GM21381 (cell line): ENCODE measurements at regions not wholly inside any gene's neighbourhood (a gene's known extent, or its start where the extent isn't known, plus 50 kb on each side); places are given as distances from the start of the nearest gene placed in this dataset.

Experiments
- ATAC-seq: cut with Tn5 transposase; IDR thresholded peaks from one replicate; pipeline ENCODE4 v1.9.1; 2021; ENCODE audit warnings: mild to moderate bottlenecking, moderate library complexity; ENCODE audit not compliant: unreplicated experiment

- ATAC-seq: no peak
Observed at GRCh38 chr4:182000077-182000476, 243.1 kb upstream of the TENM3 start.

- no peak for ATAC-seq
Observed at GRCh38 chr4:182010876-182011275, 232.3 kb upstream of the TENM3 start.

DNA sequence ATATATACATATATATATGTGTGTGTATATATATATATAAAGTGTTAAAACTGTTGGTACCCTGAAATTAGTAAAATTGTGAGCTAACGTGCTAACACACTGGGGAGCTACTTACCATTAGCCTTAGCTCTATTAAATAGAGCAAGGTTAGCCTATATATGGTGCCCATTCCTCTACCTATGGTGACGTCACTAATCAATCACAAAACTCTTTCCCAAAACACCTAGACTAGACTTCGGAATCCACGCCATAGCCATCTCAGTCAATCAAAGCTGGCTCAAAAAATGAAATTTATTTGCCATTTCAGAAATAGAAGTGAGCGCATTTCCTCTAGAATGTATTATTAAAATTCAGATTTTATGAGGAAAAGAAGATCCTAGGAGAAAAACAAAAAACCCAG lies 229.0 kb upstream of the TENM3 start:
- no peak for ATAC-seq

DNA sequence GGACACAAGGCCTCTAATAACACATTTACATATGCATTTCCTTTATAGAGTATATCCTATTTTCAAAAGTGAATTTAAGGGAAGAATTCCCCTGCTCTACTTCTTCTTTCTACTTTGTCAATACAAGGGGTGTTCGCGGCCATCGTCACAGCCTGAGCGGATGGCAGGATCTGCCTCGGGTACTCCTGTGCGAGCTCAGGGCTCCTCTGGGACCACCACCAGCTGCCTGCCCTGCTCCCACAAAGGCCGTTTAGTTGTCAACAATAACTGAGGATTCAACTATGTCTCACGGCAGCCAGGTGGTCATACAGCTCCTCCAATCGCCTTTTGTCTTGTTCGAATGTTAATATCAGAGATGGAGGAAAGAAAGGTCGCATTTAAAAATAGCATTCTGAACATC lies 228.2 kb upstream of the TENM3 start:
- ATAC-seq: no peak

DNA sequence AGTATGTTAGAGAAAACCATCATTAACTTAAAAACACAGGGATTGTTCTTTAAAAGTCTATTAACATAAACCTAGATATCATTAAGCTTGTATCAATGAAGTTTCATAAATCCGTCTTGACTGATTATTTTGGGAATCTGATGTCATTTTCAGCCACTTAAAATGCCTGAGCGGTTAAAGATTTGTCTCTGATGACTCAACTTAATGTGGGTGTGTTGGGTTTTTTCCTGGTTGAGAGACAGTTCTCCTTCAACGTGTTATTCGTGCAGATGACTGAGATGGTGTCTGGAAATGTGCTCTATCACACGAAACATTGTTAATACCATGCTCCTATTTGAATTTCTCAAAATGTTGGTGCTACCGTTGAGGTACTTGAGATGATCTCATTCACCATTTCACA lies 227.3 kb upstream of the TENM3 start:
- no peak for ATAC-seq

DNA sequence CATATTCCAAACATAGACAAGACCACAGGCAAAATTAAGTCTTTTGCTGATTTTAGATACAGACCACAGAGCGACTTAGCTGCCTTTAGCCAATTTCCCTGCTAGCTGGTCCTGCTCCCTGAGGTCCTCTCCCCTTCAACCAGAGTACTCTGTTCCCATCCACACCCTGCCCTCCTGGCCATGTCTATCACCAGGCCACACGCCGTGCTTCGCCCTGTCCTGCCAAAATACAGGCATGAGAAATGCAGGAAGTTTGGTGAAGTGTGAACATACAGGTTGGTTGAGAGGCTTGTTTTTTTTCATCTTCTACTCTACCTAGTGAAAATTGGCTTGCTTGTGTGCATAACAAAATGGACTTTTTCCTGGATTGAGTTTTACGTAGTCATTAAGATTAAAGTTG lies 226.2 kb upstream of the TENM3 start:
- no peak for ATAC-seq

DNA sequence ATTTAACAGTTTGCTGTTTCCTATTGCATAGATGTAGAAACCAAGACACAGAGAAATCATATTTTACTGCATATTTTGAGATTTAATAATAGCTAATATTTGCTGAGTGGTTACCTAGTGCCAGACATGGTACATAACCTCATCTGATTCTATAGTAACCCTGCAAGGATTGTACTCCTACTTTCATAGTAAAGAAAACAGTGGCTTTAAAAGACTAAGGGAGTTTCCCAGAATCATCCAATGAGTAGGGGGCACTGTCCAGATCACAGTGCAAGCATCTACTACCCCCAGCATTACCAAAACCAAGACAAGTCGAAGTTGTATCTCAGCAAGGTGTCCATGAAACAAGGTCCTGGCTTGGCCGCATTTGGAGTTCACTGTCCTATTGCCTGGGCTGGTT lies 224.5 kb upstream of the TENM3 start:
- ATAC-seq: peak; percentile 41

GRCh38 chr4:182019148-182019652 lies 224.0 kb upstream of the TENM3 start:
- ATAC-seq: peak; percentile 90

DNA sequence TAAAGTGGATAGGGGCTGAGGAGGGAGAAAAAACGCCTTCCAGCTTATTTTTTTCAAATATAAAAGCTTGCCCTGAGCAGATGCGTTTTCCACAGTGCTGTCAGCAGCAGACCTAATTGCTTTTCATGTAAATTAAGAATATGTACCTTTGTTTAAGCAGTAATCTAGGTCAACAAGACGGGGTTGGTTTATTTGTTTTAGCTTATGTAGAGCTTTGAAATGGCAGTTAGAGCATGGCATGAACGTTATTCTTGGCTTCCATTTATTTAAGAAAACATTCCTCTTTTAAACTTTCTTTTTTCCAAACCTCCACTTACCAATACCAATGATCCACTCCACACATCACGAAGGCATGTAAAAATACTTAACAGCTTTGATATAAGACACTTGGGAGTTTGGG lies 220.3 kb upstream of the TENM3 start:
- no peak for ATAC-seq

- ATAC-seq: no peak
Observed at GRCh38 chr4:182023469-182023868, 219.7 kb upstream of the TENM3 start.

DNA sequence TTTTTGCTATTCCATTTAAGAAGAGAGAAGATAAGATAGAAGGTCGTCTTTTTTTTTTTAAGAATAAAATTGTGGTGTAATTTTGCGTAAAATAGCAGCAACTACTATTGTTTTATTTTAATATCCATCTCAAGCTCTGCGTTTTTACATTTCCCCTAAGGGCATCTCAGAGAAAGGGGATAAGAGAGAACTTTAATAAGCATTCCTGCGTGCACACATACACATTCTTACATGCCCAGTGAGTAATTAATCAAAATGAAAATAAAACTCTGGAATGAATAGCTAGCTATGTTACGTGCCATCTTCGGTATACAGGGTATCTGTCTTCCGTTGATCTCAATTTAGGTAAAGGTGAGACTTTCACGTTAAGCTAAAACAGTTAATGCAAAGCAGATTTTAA lies 200.3 kb upstream of the TENM3 start:
- ATAC-seq: no peak

DNA sequence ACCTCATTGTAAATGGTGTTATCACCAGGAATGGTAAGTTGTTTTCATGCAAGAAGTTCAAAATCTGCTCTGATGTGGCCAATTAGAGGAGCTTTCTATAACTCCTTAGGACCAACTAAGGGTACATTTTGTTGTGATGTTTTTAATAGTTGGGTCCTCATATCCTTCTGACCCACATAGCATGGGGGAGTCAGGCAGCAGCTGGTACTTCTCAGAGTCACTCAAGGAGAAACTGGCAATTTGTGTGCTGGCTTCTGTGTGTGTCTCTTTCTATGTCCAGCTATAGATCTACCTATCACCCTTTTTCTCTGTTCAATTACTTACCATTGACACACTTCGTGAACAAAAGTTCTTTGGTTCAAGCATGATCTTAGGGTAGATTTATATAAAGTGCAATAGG lies 194.3 kb upstream of the TENM3 start:
- ATAC-seq: no peak

DNA sequence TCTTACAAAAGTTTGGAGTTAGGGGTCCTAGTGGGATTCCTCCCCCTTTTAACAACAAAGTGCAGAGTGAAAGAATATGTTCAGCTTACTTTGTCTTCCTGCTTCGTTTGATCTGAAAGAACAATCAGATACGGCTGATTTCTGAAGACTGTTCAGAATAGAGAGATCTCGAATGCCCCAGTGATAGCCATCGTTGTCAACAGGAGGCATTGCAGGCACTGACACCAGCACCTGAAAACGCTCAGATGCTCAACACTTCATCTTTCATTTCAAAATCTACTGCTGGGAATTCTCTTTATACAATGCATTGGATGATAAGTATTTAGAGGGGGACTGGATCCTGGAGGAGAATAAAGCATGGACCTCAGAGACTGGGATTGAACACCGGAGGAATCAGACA lies 186.3 kb upstream of the TENM3 start:
- no peak for ATAC-seq

DNA sequence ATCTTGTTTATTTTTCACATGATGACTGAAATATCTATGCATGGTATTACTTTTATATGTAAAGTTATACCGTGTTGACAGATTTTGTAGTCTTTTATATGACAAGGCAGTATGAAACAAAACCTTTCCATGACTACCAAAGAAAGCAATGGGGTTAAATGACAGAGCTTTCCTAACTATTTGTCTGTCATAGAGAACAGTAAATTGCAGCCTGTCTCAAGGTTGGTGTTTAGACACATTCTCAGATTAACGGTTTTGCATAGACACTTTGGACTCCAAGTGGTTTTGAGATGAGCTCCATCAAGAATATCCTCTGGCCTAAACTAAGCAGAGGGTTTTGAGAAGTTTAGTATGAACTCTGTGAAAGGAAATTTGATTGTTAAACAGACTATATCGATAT lies 180.7 kb upstream of the TENM3 start:
- ATAC-seq: no peak

GRCh38 chr4:182062936-182063335 lies 180.3 kb upstream of the TENM3 start:
- ATAC-seq: no peak

DNA sequence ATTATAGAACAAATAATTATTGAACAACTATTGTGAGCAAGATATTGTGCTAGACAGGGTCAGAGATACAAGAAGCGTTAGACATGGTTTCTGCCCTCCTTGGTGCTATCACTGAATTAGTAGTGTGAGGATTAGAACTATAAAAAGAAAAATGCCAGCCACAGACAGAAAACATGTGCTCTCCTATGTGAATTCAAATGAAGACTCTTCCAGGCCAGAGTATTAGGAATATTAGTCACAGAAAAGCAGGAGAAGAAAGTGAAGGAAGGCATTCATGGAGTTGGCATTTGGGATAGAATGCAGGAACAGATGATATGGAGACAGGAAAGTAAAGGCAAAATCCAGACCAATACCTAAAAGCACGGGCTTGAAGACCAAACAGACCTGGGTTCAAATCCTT lies 179.6 kb upstream of the TENM3 start:
- ATAC-seq: no peak

DNA sequence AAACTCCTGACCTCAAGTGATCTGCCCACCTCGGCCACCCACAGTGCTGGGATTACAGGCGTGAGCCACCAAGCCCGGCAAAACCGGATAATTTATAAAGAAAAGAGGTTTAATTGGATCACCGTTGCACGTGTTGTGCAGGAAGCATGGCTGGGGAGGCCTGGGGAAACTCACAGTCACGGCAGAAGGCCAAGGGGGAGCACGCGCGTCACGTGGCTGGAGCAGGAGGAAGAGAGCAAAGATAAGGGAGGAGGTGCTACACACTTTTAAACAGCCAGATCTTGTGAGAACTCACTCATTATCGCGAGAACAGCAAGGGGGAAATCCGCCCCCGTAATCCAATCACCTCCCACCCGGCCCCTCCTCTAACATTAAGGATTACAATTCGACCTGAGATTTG lies 177.9 kb upstream of the TENM3 start:
- ATAC-seq: no peak

GRCh38 chr4:182066037-182066436 lies 177.2 kb upstream of the TENM3 start:
- no peak for ATAC-seq

GRCh38 chr4:182067828-182068227 lies 175.4 kb upstream of the TENM3 start:
- ATAC-seq: no peak

- ATAC-seq: no peak
Observed at GRCh38 chr4:182068920-182069319, 174.3 kb upstream of the TENM3 start.

DNA sequence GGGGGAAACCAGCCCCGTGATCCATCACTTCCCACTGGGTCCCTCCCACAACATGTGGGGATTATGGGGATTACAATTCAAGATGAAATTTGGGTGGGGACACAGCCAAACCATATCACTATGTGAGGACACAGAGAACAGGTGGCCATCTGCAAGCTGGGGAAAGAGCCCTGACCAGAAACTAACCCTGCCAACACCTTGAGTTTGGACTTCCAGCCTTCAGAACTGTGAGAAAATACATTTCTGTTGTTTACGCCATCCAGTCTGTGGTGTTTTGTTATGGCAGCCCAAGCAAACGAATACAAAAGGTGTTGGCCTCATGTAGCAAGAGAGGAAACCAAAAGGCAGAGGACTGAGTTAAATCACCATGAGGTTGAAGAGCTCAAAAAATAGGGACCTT lies 169.9 kb upstream of the TENM3 start:
- no peak for ATAC-seq

GRCh38 chr4:182074139-182074538 lies 169.1 kb upstream of the TENM3 start:
- no peak for ATAC-seq

GRCh38 chr4:182074810-182075209 lies 168.4 kb upstream of the TENM3 start:
- no peak for ATAC-seq

- no peak for ATAC-seq
Observed at GRCh38 chr4:182082910-182083309, 160.3 kb upstream of the TENM3 start.
